Esophagus squamous epithelium (tissue), 5 donors: ENCODE measurements at regions not wholly inside any gene's neighbourhood (a gene's known extent, or its start where the extent isn't known, plus 50 kb on each side); places are given as distances from the start of the nearest gene placed in this dataset.

ENCODE experiments used
- DNase-seq: peaks from one replicate; lab custom pipeline; 2025; lab: John Stamatoyannopoulos, UW
- H3K27ac ChIP-seq, 4 donors: fragments of 200-600 bp; sonication (generic); one replicate each; pipeline ENCODE4 v1.5.1; 2016 to 2019; ENCODE audit warnings: mild to moderate bottlenecking in 1 of 4
- H3K27me3 ChIP-seq, 4 donors: fragments of 200-600 bp; sonication (generic); 1 replicate in 3 of 4; 2 replicates in 1 of 4; pipeline versions ENCODE4 v1.5.1 to v1.6.0; 2017 to 2021; ENCODE audit warnings: antibody characterized with exemption in 1 of 4
- H3K36me3 ChIP-seq, 3 donors: fragments of 200-600 bp; sonication (generic); one replicate each; pipeline ENCODE4 v1.5.1; 2016 to 2019
- H3K4me1 ChIP-seq, 3 donors: fragments of 200-600 bp; sonication (generic); one replicate each; pipeline ENCODE4 v1.5.1; 2017 to 2019
- H3K4me3 ChIP-seq, 4 donors: fragments of 200-600 bp; sonication (generic); 1 replicate in 3 of 4; 2 replicates in 1 of 4; pipeline ENCODE4 v1.5.1; 2016 to 2019; ENCODE audit warnings: mild to moderate bottlenecking in 2 of 4, moderate library complexity in 1 of 4
- H3K9me3 ChIP-seq, 3 donors: fragments of 200-600 bp; sonication (generic); one replicate each; pipeline ENCODE4 v1.5.1; 2016 to 2019
- POLR2A ChIP-seq, 4 donors: fragments of 450-650 bp; IDR thresholded peaks; one replicate each; pipeline ENCODE4 v1.6.1; 2017; ENCODE audit warnings: antibody characterized with exemption in 4 of 4, mild to moderate bottlenecking in 4 of 4, moderate library complexity in 3 of 4
- WGBS, 2 donors: methylation state at CpG; one replicate each; pipeline ENCODE4 v1.1.5; 2018; 5-methylcytosine and 5-hydroxymethylcytosine counted together
- intact Hi-C: fragments of 100-400 bp; cut with DNase I; formaldehyde crosslinking; loops from one replicate; pipeline ENCODE4 v1.15.0; 2022
- TF ChIP-seq, protein P1 (sequence below), 6 experiments: fragments of 450-650 bp in 4 of 6; fragments of 200-600 bp in 2 of 6; sonication (generic) in 2 of 6; IDR thresholded peaks; one replicate each; pipeline ENCODE4 v1.5.1; 2016 to 2019; ENCODE audit warnings: antibody characterized with exemption in 6 of 6, mild to moderate bottlenecking in 4 of 6, moderate library complexity in 4 of 6
- donor health status: DM: yes; HTN: yes; CAD: no.

DNA sequence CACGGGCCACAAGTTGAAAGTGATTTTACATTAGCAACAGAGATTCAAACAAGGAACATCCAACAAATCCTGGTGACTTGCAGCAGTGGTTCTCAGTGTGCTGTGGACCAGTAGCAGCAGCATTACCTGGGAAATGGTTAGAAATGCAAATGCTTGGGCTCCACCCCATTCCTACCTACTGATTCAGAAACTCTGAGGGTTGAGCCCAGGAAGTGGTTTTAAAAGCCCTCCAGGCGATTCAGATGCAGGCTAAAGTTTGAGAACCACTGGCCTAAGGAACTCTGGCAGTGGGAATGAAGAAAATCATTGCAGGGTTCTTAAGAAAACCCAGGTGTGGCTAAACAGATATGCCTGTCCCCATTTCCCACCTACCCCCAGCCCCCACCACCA is 398.8 kb downstream of the ENC1 start:
- Histone ChIP-seq H3K36me3 (no peaks in the 10 kb centered on the region), H3K27ac (peak overlapping the region; percentile 17 to 49 (median 46)), H3K4me3 (no peak overlapping the region), H3K4me1 (peaks cover 0 to 17% (median 8%) of the 10 kb centered on the region in 3 donors), H3K9me3 (no peaks in the 10 kb centered on the region), H3K27me3 (no peaks in the 10 kb centered on the region)
- no peak for DNase-seq
- TF ChIP-seq POLR2A (IDR thresholded peaks at IDR 0.05): no peak
- TF ChIP-seq, protein P1, sequence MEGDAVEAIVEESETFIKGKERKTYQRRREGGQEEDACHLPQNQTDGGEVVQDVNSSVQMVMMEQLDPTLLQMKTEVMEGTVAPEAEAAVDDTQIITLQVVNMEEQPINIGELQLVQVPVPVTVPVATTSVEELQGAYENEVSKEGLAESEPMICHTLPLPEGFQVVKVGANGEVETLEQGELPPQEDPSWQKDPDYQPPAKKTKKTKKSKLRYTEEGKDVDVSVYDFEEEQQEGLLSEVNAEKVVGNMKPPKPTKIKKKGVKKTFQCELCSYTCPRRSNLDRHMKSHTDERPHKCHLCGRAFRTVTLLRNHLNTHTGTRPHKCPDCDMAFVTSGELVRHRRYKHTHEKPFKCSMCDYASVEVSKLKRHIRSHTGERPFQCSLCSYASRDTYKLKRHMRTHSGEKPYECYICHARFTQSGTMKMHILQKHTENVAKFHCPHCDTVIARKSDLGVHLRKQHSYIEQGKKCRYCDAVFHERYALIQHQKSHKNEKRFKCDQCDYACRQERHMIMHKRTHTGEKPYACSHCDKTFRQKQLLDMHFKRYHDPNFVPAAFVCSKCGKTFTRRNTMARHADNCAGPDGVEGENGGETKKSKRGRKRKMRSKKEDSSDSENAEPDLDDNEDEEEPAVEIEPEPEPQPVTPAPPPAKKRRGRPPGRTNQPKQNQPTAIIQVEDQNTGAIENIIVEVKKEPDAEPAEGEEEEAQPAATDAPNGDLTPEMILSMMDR (IDR thresholded peaks at IDR 0.05): no peak
- 20 to 48% methylated on average over 2 of the region's 2 CpGs for WGBS, 2 donors
- intact Hi-C loops: no loop called here

- Histone ChIP-seq H3K27me3 (no peaks in the 10 kb centered on the region), H3K27ac (peak overlapping the region; percentile 17 to 49 (median 46)), H3K4me1 (peaks cover 0 to 17% (median 8%) of the 10 kb centered on the region in 3 donors), H3K9me3 (no peaks in the 10 kb centered on the region), H3K4me3 (no peak overlapping the region), H3K36me3 (no peaks in the 10 kb centered on the region)
- intact Hi-C loops: no loop called here
- no peak for TF ChIP-seq POLR2A (IDR thresholded peaks at IDR 0.05)
- TF ChIP-seq, protein P1 (IDR thresholded peaks at IDR 0.05): no peak
- DNase-seq: no peak
- 33 to 52% methylated on average over 5 of the region's 5 CpGs for WGBS, 2 donors
Measured at GRCh38 chr5:74240783-74241750, 399.5 kb downstream of the ENC1 start.

- no peaks in the 10 kb centered on the region for H3K27me3 ChIP-seq
- no peak for DNase-seq
- H3K4me3 ChIP-seq: no peak overlapping the region
- peaks cover 0 to 17% (median 8%) of the 10 kb centered on the region in 3 donors for H3K4me1 ChIP-seq
- H3K36me3 ChIP-seq: no peaks in the 10 kb centered on the region
- TF ChIP-seq, protein P1 (IDR thresholded peaks at IDR 0.05): no peak
- TF ChIP-seq POLR2A (IDR thresholded peaks at IDR 0.05): no peak
- intact Hi-C loops: no loop called here
- no peaks in the 10 kb centered on the region for H3K9me3 ChIP-seq
- WGBS, 2 donors: 71 to 85% methylated on average over 2 of the region's 2 CpGs
- no peak overlapping the region for H3K27ac ChIP-seq
Measured at GRCh38 chr5:74239261-74239660, 401.3 kb downstream of the ENC1 start.

- intact Hi-C loops: no loop called here
- TF ChIP-seq, protein P1 (IDR thresholded peaks at IDR 0.05): no peak
- no peak for TF ChIP-seq POLR2A (IDR thresholded peaks at IDR 0.05)
- no peaks in the 10 kb centered on the region for H3K27me3 ChIP-seq
- no peak for DNase-seq
- peaks cover 0 to 17% (median 8%) of the 10 kb centered on the region in 3 donors for H3K4me1 ChIP-seq
- H3K27ac ChIP-seq: no peak overlapping the region
- 67 to 82% methylated on average over 3 of the region's 3 CpGs for WGBS, 2 donors
- H3K9me3 ChIP-seq: no peaks in the 10 kb centered on the region
- H3K4me3 ChIP-seq: no peak overlapping the region
- H3K36me3 ChIP-seq: no peaks in the 10 kb centered on the region
Measured at GRCh38 chr5:74237571-74238145, 402.9 kb downstream of the ENC1 start.

- Histone ChIP-seq H3K36me3 (no peaks in the 10 kb centered on the region), H3K27ac (no peak overlapping the region), H3K9me3 (no peaks in the 10 kb centered on the region), H3K4me3 (no peak overlapping the region), H3K27me3 (no peaks in the 10 kb centered on the region), H3K4me1 (no peaks in the 10 kb centered on the region)
- TF ChIP-seq, protein P1 (IDR thresholded peaks at IDR 0.05): no peak
- TF ChIP-seq POLR2A (IDR thresholded peaks at IDR 0.05): no peak
- DNase-seq: no peak
- intact Hi-C loops: no loop called here
Measured at GRCh38 chr5:74235552-74235951, 405.0 kb downstream of the ENC1 start.
